Bronchial epithelial cell (primary cell): ENCODE measurements at regions not wholly inside any gene's neighbourhood (a gene's known extent, or its start where the extent isn't known, plus 50 kb on each side); places are given as distances from the start of the nearest gene placed in this dataset.

Experiments used
- DNase-seq: peaks from one replicate; pipeline ENCODE4 v3.0.0-alpha.2; 2010; ENCODE audit warnings: low read depth
- FAIRE-seq: peaks from 2 replicates; lab custom pipeline; 2011; peaks lifted over from hg19 to GRCh38; lab: Jason Lieb, UNC
- H3K27me3 ChIP-seq: 2 replicates; pipeline ENCODE4 v1.5.1; 2011; ENCODE audit warnings: low read length; ENCODE audit not compliant: control insufficient read depth, insufficient read depth
- H3K36me3 ChIP-seq: 2 replicates; pipeline ENCODE4 v1.5.1; 2011; ENCODE audit warnings: low read length; ENCODE audit not compliant: control insufficient read depth, insufficient read depth
- H3K4me3 ChIP-seq: 2 replicates; pipeline ENCODE4 v1.5.1; 2011; ENCODE audit warnings: mild to moderate bottlenecking, low read depth, low read length, control low read depth
- TF ChIP-seq, protein P1 (sequence below): IDR thresholded peaks from 2 replicates; pipeline ENCODE4 v1.5.1; 2011; ENCODE audit warnings: mild to moderate bottlenecking, moderate library complexity, low read length, control low read depth, inconsistent platforms; ENCODE audit not compliant: insufficient read depth, severe bottlenecking

DNA sequence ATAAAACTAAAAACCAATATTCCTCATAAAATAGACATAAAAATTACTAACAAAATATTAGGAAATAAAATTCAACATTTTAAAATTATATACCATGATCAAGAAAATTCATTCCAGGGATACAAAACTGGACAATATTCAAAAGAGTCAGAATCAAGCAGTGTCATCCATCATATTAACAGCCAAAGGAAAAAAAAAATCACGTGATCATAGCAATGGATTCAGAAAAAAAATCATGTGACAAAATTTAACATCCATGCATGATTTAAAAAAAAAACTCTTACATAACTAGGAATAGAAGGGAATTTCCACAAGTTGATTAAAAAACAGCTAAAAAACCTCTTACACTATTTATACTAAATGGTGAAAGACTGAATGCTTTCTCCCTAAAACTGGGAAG, 95.3 kb upstream of the USP47 start:
- TF ChIP-seq, protein P1, sequence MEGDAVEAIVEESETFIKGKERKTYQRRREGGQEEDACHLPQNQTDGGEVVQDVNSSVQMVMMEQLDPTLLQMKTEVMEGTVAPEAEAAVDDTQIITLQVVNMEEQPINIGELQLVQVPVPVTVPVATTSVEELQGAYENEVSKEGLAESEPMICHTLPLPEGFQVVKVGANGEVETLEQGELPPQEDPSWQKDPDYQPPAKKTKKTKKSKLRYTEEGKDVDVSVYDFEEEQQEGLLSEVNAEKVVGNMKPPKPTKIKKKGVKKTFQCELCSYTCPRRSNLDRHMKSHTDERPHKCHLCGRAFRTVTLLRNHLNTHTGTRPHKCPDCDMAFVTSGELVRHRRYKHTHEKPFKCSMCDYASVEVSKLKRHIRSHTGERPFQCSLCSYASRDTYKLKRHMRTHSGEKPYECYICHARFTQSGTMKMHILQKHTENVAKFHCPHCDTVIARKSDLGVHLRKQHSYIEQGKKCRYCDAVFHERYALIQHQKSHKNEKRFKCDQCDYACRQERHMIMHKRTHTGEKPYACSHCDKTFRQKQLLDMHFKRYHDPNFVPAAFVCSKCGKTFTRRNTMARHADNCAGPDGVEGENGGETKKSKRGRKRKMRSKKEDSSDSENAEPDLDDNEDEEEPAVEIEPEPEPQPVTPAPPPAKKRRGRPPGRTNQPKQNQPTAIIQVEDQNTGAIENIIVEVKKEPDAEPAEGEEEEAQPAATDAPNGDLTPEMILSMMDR = no peak
- FAIRE-seq (no peak), DNase-seq (no peak)
- H3K4me3 ChIP-seq = no peak overlapping the region
- H3K27me3 ChIP-seq = no peaks in the 10 kb centered on the region
- H3K36me3 ChIP-seq = no peaks in the 10 kb centered on the region

DNA sequence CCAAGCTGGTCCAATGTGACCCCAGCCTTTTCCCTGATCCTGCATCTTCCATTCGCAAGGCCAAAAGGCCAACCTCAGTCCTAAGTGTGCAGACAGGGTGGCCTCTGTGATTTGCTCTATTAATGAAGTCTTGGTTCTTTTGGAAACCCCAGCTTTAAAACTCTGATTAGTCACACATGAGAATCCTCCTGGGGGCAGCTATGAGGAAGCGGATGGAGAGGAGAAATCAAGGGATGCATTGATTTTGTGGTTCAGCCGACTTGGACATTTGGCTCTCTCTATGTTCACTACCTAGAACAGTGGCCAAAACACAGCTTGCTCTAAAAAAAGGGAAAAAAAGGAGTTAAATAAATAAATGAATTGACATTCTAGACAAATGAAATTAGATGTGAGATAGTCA, 98.6 kb upstream of the USP47 start:
- Histone ChIP-seq H3K4me3 (no peak overlapping the region), H3K27me3 (no peaks in the 10 kb centered on the region), H3K36me3 (no peaks in the 10 kb centered on the region)
- TF ChIP-seq, protein P1 = no peak
- no peak for FAIRE-seq
- no peak for DNase-seq

DNA sequence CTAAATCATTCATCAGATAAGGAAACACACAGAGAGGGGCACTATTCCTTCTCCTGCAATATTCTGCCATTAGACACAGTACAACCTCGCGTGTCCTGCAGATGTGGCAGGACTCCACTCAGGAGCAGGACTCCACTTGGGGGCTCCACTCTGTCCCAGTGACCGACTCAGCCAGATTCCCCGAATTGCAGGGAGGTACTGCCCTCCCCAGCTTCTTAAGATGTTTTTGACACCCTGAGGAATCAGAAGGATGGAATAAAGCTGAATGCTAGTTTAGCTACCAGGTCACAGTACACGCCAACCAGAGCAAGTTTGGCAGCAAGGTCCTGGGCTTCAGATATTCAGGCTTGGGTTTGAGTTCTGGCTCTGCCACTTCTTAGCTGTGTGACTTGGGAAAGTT, 99.3 kb upstream of the USP47 start:
- Histone ChIP-seq H3K27me3 (no peaks in the 10 kb centered on the region), H3K4me3 (no peak overlapping the region), H3K36me3 (no peaks in the 10 kb centered on the region)
- TF ChIP-seq, protein P1 = no peak
- DNase-seq (no peak), FAIRE-seq (no peak)

DNA sequence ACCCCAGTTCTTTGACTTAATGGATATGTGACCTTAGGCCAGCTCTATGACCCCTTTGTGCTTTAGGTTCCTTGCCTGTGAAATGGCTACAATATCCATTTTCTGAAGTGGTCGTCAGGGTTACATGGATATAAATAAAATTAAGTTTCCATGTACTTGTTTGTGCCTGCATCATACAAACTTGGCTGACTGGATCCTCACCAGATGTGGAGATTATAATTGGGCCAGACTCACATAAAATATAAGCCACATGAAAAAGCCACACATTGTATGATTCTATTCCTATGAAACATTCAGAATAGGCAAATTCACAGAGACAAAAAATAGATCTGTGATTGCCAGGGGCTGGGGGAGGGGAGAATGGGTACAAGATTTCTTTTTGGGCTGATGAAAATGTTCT, 100.9 kb upstream of the USP47 start:
- TF ChIP-seq, protein P1 = no peak
- Histone ChIP-seq H3K27me3 (no peaks in the 10 kb centered on the region), H3K4me3 (no peak overlapping the region), H3K36me3 (no peaks in the 10 kb centered on the region)
- no peak for DNase-seq
- no peak for FAIRE-seq

DNA sequence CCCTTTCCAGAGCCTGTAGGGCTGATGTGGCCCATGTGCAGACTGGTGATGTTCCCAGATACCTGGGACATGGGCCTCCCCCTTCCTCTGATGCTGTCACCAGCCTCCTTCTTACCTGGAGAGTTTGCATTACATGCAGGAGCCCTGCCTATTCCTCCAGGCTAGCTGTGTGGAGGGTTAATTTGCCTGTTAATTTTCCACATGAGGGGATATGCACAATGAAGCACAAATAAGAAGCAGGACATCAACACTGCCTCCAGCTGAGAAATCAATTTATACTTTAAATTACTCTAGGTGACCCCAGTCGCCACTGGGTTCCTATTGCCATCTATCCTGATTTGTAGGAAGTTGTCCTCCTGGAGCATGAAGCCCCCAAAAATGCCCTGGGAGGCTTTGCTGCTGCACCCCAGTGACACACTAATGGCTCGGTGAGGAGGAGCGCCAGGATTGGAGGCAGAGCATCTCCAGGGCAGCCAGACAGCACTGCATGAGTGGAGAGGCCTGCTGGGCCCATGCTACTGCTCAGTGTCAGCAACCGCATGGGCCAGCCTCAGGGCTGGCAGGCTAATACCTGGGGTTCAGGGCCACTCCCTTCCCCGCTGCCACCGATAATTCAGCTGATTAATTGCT, 101.6 kb upstream of the USP47 start:
- no peak for DNase-seq
- TF ChIP-seq, protein P1 = no peak
- no peak for FAIRE-seq
- no peak overlapping the region for H3K4me3 ChIP-seq
- no peaks in the 10 kb centered on the region for H3K36me3 ChIP-seq
- H3K27me3 ChIP-seq = no peaks in the 10 kb centered on the region

DNA sequence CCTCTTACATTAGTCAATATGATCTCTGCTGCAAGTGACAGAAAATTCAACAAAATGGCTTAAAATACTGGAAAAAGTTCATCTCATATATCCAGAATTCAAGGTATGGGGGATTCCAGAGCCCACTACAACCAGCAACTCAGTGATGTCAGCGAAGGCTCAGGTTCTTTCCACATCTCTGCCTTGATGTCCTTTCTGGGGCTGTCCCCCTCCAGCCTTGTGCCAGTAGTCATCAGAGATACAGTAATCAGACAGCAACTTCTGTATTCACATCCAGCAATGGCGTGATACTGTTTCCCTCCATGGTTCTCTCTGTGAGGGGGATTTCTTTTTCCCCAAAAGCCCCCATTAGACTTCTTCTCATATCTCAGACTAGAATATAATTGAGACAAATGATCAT, 103.4 kb upstream of the USP47 start:
- TF ChIP-seq, protein P1 = no peak
- FAIRE-seq (no peak), DNase-seq (no peak)
- no peaks in the 10 kb centered on the region for H3K36me3 ChIP-seq
- no peaks in the 10 kb centered on the region for H3K27me3 ChIP-seq
- H3K4me3 ChIP-seq = no peak overlapping the region
